ENCODE measurements at regions not wholly inside any gene's neighbourhood (a gene's known extent, or its start where the extent isn't known, plus 50 kb on each side); places are given as distances from the start of the nearest gene placed in this dataset.

DNA sequence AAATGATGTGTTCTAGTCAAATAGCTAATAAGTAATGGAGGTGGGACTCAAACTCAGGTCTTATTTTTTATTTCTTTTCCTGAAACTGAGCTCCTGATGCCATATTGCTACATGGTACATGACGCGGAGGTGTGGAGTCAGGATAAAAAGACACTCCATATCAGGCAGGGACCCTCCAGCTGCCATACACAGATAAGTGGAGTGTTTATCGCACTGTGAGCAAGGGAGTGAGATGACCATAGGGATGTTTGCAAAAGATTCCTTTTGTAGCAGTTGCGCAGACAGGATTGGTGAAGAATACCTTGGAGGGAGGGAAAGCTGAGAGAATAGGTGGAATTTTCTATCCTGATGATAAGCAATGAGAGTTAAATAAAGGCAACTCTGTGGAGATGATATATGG is 657.2 kb downstream of the RNF144A start:
- no peak for TF ChIP-seq ZNF433 (tag by site-specific recombination; IDR thresholded peaks at IDR 0.05; ENCODE audit: low read depth)
- TF ChIP-seq, protein P1, sequence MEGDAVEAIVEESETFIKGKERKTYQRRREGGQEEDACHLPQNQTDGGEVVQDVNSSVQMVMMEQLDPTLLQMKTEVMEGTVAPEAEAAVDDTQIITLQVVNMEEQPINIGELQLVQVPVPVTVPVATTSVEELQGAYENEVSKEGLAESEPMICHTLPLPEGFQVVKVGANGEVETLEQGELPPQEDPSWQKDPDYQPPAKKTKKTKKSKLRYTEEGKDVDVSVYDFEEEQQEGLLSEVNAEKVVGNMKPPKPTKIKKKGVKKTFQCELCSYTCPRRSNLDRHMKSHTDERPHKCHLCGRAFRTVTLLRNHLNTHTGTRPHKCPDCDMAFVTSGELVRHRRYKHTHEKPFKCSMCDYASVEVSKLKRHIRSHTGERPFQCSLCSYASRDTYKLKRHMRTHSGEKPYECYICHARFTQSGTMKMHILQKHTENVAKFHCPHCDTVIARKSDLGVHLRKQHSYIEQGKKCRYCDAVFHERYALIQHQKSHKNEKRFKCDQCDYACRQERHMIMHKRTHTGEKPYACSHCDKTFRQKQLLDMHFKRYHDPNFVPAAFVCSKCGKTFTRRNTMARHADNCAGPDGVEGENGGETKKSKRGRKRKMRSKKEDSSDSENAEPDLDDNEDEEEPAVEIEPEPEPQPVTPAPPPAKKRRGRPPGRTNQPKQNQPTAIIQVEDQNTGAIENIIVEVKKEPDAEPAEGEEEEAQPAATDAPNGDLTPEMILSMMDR (tag by site-specific recombination; IDR thresholded peaks at IDR 0.05): no peak
- TF ChIP-seq ZNF138 (tag by site-specific recombination; IDR thresholded peaks at IDR 0.05; ENCODE audit: borderline replicate concordance): no peak
- no peak for TF ChIP-seq PRDM1 (tag by site-specific recombination; IDR thresholded peaks at IDR 0.05)
- TF ChIP-seq GLI4 (tag by site-specific recombination; IDR thresholded peaks at IDR 0.05): no peak
